Large intestine (tissue), 3 donors: ENCODE measurements at regions not wholly inside any gene's neighbourhood (a gene's known extent, or its start where the extent isn't known, plus 50 kb on each side); places are given as distances from the start of the nearest gene placed in this dataset.
"Not testable (repeated sequence)": the region's sequence is repeated elsewhere in the genome, so short reads cannot be mapped to it uniquely, and the experiment has no call there.

Source experiments
- DNase-seq, 2 donors: peaks; one replicate each; pipeline versions ENCODE4 v3.0.0 to v3.0.0-alpha.2; 2013
- H3K27ac ChIP-seq: one replicate; pipeline ENCODE4 v1.5.1; 2013; ENCODE audit warnings: low read length
- H3K27me3 ChIP-seq: 2 replicates; pipeline ENCODE4 v1.6.1; 2013; ENCODE audit warnings: low read length; ENCODE audit not compliant: control insufficient read depth, insufficient read depth
- H3K36me3 ChIP-seq: 2 replicates; pipeline ENCODE4 v1.6.1; 2013; ENCODE audit warnings: low read length; ENCODE audit not compliant: control insufficient read depth, insufficient read depth
- H3K4me1 ChIP-seq: one replicate; pipeline ENCODE4 v1.6.1; 2013; ENCODE audit warnings: low read length; ENCODE audit not compliant: control insufficient read depth, insufficient read depth
- H3K4me3 ChIP-seq: one replicate; pipeline ENCODE4 v1.5.1; 2013; ENCODE audit warnings: low read length
- H3K9me3 ChIP-seq: one replicate; pipeline ENCODE4 v1.6.1; 2013; ENCODE audit warnings: mild to moderate bottlenecking, low read depth, low read length, moderate library complexity; ENCODE audit not compliant: control insufficient read depth
- WGBS: methylation state at CpG from one replicate; pipeline ENCODE4 v1.1.5; 2013; ENCODE audit warnings: low lambda C conversion rate; ENCODE audit not compliant: insufficient coverage; 5-methylcytosine and 5-hydroxymethylcytosine counted together

- WGBS: 100% methylated on average over 1 of the region's 4 CpGs
- Histone ChIP-seq H3K27ac (no peak overlapping the region), H3K4me3 (no peak overlapping the region), H3K9me3 (peaks cover 4% of the 10 kb centered on the region), H3K36me3 (no peaks in the 10 kb centered on the region), H3K4me1 (no peaks in the 10 kb centered on the region), H3K27me3 (no peaks in the 10 kb centered on the region)
- DNase-seq: no peak
Observed at GRCh38 chr14:50027816-50028215, 88.6 kb downstream of the VCPKMT start.

- Histone ChIP-seq H3K27me3 (no peaks in the 10 kb centered on the region), H3K36me3 (no peaks in the 10 kb centered on the region), H3K4me1 (no peaks in the 10 kb centered on the region), H3K9me3 (peaks cover 4% of the 10 kb centered on the region), H3K27ac (no peak overlapping the region), H3K4me3 (no peak overlapping the region)
- WGBS: no CpG with 5 or more reads among the region's 6 CpGs
- DNase-seq: no peak
Observed at GRCh38 chr14:50028458-50028857, 87.9 kb downstream of the VCPKMT start.

GRCh38 chr14:50030036-50030435 lies 86.3 kb downstream of the VCPKMT start:
- WGBS: 100% methylated on average over 1 of the region's 2 CpGs
- DNase-seq: no peak
- no peak overlapping the region for H3K4me3 ChIP-seq
- H3K27ac ChIP-seq: no peak overlapping the region
- H3K36me3 ChIP-seq: no peaks in the 10 kb centered on the region
- no peaks in the 10 kb centered on the region for H3K27me3 ChIP-seq
- H3K4me1 ChIP-seq: no peaks in the 10 kb centered on the region
- peaks cover 4% of the 10 kb centered on the region for H3K9me3 ChIP-seq

GRCh38 chr14:50030911-50031310 lies 85.5 kb downstream of the VCPKMT start:
- H3K4me1 ChIP-seq, H3K36me3 ChIP-seq, H3K4me3 ChIP-seq, H3K9me3 ChIP-seq, DNase-seq, H3K27me3 ChIP-seq, H3K27ac ChIP-seq: not testable (repeated sequence)
- no CpG with 5 or more reads among the region's 1 CpG for WGBS

GRCh38 chr14:50031602-50032313 lies 84.6 kb downstream of the VCPKMT start:
- Histone ChIP-seq H3K36me3 (no peaks in the 10 kb centered on the region), H3K27me3 (no peaks in the 10 kb centered on the region), H3K9me3 (no peaks in the 10 kb centered on the region), H3K27ac (no peak overlapping the region), H3K4me3 (no peak overlapping the region), H3K4me1 (no peaks in the 10 kb centered on the region)
- WGBS: no CpG with 5 or more reads among the region's 4 CpGs
- DNase-seq: no peak

- not testable (repeated sequence) for H3K36me3 ChIP-seq, H3K27ac ChIP-seq, H3K4me3 ChIP-seq, H3K27me3 ChIP-seq, H3K9me3 ChIP-seq, H3K4me1 ChIP-seq, DNase-seq
- no CpG with 5 or more reads among the region's 8 CpGs for WGBS
Observed at GRCh38 chr14:50032462-50033167, 83.8 kb downstream of the VCPKMT start.

- Histone ChIP-seq H3K27me3 (no peaks in the 10 kb centered on the region), H3K27ac (no peak overlapping the region), H3K9me3 (no peaks in the 10 kb centered on the region), H3K4me1 (peaks cover 6% of the 10 kb centered on the region), H3K4me3 (no peak overlapping the region), H3K36me3 (no peaks in the 10 kb centered on the region)
- DNase-seq: no peak
- no CpG with 5 or more reads among the region's 1 CpG for WGBS
Observed at GRCh38 chr14:50035214-50035613, 81.2 kb downstream of the VCPKMT start.

- no peak for DNase-seq
- Histone ChIP-seq H3K4me1 (peaks cover 13% of the 10 kb centered on the region), H3K9me3 (no peaks in the 10 kb centered on the region), H3K4me3 (no peak overlapping the region), H3K27ac (no peak overlapping the region), H3K36me3 (no peaks in the 10 kb centered on the region), H3K27me3 (no peaks in the 10 kb centered on the region)
- WGBS: no CpG with 5 or more reads among the region's 3 CpGs
Observed at GRCh38 chr14:50036211-50036610, 80.2 kb downstream of the VCPKMT start.

- H3K9me3 ChIP-seq: no peaks in the 10 kb centered on the region
- no CpG with 5 or more reads among the region's 4 CpGs for WGBS
- H3K27me3 ChIP-seq: no peaks in the 10 kb centered on the region
- peaks cover 13% of the 10 kb centered on the region for H3K4me1 ChIP-seq
- H3K4me3 ChIP-seq: no peak overlapping the region
- H3K36me3 ChIP-seq: no peaks in the 10 kb centered on the region
- no peak for DNase-seq
- no peak overlapping the region for H3K27ac ChIP-seq
Observed at GRCh38 chr14:50036637-50037036, 79.7 kb downstream of the VCPKMT start.

GRCh38 chr14:50037240-50037639 lies 79.1 kb downstream of the VCPKMT start:
- Histone ChIP-seq H3K27ac (no peak overlapping the region), H3K36me3 (no peaks in the 10 kb centered on the region), H3K9me3 (no peaks in the 10 kb centered on the region), H3K4me1 (peaks cover 13% of the 10 kb centered on the region), H3K4me3 (no peak overlapping the region), H3K27me3 (no peaks in the 10 kb centered on the region)
- no CpG with 5 or more reads among the region's 2 CpGs for WGBS
- no peak for DNase-seq

- H3K9me3 ChIP-seq: no peaks in the 10 kb centered on the region
- H3K27ac ChIP-seq: no peak overlapping the region
- H3K27me3 ChIP-seq: no peaks in the 10 kb centered on the region
- no CpG with 5 or more reads among the region's 6 CpGs for WGBS
- no peaks in the 10 kb centered on the region for H3K36me3 ChIP-seq
- H3K4me3 ChIP-seq: no peak overlapping the region
- peaks cover 13% of the 10 kb centered on the region for H3K4me1 ChIP-seq
- no peak for DNase-seq
Observed at GRCh38 chr14:50037852-50038251, 78.5 kb downstream of the VCPKMT start.
